Osteoblast (primary cell): ENCODE measurements at regions not wholly inside any gene's neighbourhood (a gene's known extent, or its start where the extent isn't known, plus 50 kb on each side); places are given as distances from the start of the nearest gene placed in this dataset.

Experiments
- DNase-seq: peaks from one replicate; pipeline ENCODE4 v3.0.0; 2011; ENCODE audit warnings: low spot score, mixed read lengths; ENCODE audit not compliant: insufficient read length; ENCODE audit errors: missing footprints
- H2AFZ ChIP-seq: 2 replicates; pipeline ENCODE4 v1.6.0; 2011; ENCODE audit warnings: mild to moderate bottlenecking, low read length
- H3K27ac ChIP-seq: 2 replicates; pipeline ENCODE4 v1.5.1; 2011; ENCODE audit warnings: mild to moderate bottlenecking, low read depth, low read length, moderate library complexity
- H3K27me3 ChIP-seq: 2 replicates; pipeline ENCODE4 v1.6.0; 2012; ENCODE audit warnings: mild to moderate bottlenecking, control low read depth, inconsistent platforms, low read length, moderate library complexity; ENCODE audit not compliant: insufficient read depth
- H3K36me3 ChIP-seq: 2 replicates; pipeline ENCODE4 v1.5.1; 2011; ENCODE audit warnings: mild to moderate bottlenecking, low read length, control low read depth, moderate library complexity; ENCODE audit not compliant: insufficient read depth
- H3K4me1 ChIP-seq: 2 replicates; pipeline ENCODE4 v1.5.1; 2011; ENCODE audit warnings: mild to moderate bottlenecking, low read length, control low read depth, moderate library complexity; ENCODE audit not compliant: insufficient read depth
- H3K4me2 ChIP-seq: 2 replicates; pipeline ENCODE4 v1.6.0; 2011; ENCODE audit warnings: mild to moderate bottlenecking, low read length; ENCODE audit not compliant: insufficient read depth
- H3K4me3 ChIP-seq: fragments of 200-600 bp; sonication (generic); 3 replicates; pipeline ENCODE4 v1.5.1; 2012; ENCODE audit warnings: mild to moderate bottlenecking, low read length, inconsistent platforms; ENCODE audit not compliant: insufficient read depth
- H3K79me2 ChIP-seq: 2 replicates; pipeline ENCODE4 v1.6.0; 2012; ENCODE audit warnings: mild to moderate bottlenecking, low read length, control low read depth, inconsistent platforms; ENCODE audit not compliant: insufficient read depth
- H3K9me3 ChIP-seq: 2 replicates; pipeline ENCODE4 v1.5.1; 2011; ENCODE audit warnings: low read depth, low read length, control low read depth
- H4K20me1 ChIP-seq: 2 replicates; pipeline ENCODE4 v1.6.0; 2012; ENCODE audit warnings: mild to moderate bottlenecking, low read length, control low read depth; ENCODE audit not compliant: insufficient read depth
- CTCF ChIP-seq: IDR thresholded peaks from 2 replicates; pipeline ENCODE4 v1.5.1; 2011; ENCODE audit warnings: mild to moderate bottlenecking, low read depth, low read length, moderate library complexity; ENCODE audit errors: extremely low read depth

DNA sequence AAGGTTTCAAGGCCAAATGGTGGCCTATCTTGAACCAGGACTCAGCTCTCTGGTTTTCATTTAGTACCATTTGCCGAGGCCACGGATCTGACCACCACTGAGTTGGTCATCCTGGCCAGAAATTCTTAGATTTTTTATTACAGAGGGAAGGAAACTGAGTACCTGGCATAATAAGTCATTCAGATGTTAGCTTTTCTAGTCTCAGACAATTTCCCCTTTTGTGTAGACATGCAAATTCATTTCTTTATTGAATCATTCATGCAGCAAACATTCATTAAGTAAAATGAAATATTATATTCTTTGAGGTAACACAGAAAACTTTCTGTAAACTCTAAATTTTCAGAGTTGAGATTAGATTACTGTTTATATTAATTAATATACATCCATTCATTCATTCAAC, 223.7 kb downstream of the PDCD6IP start:
- no peak for TF ChIP-seq CTCF

GRCh38 chr3:34024447-34025240, 226.2 kb downstream of the PDCD6IP start:
- H3K27me3 ChIP-seq = no peaks in the 10 kb centered on the region
- no peaks in the 10 kb centered on the region for H3K4me1 ChIP-seq
- peak overlapping the region; percentile 21 for H2AFZ ChIP-seq
- no peak for TF ChIP-seq CTCF
- no peak for DNase-seq
- no peaks in the 10 kb centered on the region for H3K36me3 ChIP-seq
- H4K20me1 ChIP-seq = no peaks in the 10 kb centered on the region
- H3K27ac ChIP-seq = no peak overlapping the region
- no peaks in the 10 kb centered on the region for H3K9me3 ChIP-seq
- H3K4me2 ChIP-seq = no peak overlapping the region
- H3K4me3 ChIP-seq = no peak overlapping the region
- no peaks in the 10 kb centered on the region for H3K79me2 ChIP-seq

More for the DNA sequence above, 223.7 kb downstream of the PDCD6IP start:
- H3K4me1 ChIP-seq = no peaks in the 10 kb centered on the region
- H3K79me2 ChIP-seq = no peaks in the 10 kb centered on the region
- no peaks in the 10 kb centered on the region for H3K27me3 ChIP-seq
- no peak overlapping the region for H2AFZ ChIP-seq
- no peak overlapping the region for H3K27ac ChIP-seq
- H3K4me3 ChIP-seq = no peak overlapping the region
- no peak for DNase-seq
- no peaks in the 10 kb centered on the region for H3K9me3 ChIP-seq
- no peak overlapping the region for H3K4me2 ChIP-seq
- no peaks in the 10 kb centered on the region for H4K20me1 ChIP-seq
- H3K36me3 ChIP-seq = no peaks in the 10 kb centered on the region

- Histone ChIP-seq H3K27ac (no peak overlapping the region), H3K79me2 (no peaks in the 10 kb centered on the region), H2AFZ (no peak overlapping the region), H3K4me3 (no peak overlapping the region), H3K4me1 (no peaks in the 10 kb centered on the region), H3K27me3 (no peaks in the 10 kb centered on the region), H3K9me3 (no peaks in the 10 kb centered on the region), H3K36me3 (no peaks in the 10 kb centered on the region), H4K20me1 (no peaks in the 10 kb centered on the region), H3K4me2 (no peak overlapping the region)
- TF ChIP-seq CTCF = no peak
- DNase-seq = no peak
Measured at GRCh38 chr3:34033839-34034238, 235.4 kb downstream of the PDCD6IP start.

- Histone ChIP-seq H3K9me3 (no peaks in the 10 kb centered on the region), H3K4me2 (no peak overlapping the region), H3K27ac (no peak overlapping the region), H3K4me1 (no peaks in the 10 kb centered on the region), H3K4me3 (no peak overlapping the region), H3K36me3 (no peaks in the 10 kb centered on the region), H3K79me2 (no peaks in the 10 kb centered on the region), H4K20me1 (no peaks in the 10 kb centered on the region), H3K27me3 (no peaks in the 10 kb centered on the region), H2AFZ (no peak overlapping the region)
- DNase-seq = peak; percentile 18
- TF ChIP-seq CTCF = no peak
Measured at GRCh38 chr3:34034840-34035239, 236.4 kb downstream of the PDCD6IP start.
